Islet precursor cell (in vitro differentiated cells): ENCODE measurements at regions not wholly inside any gene's neighbourhood (a gene's known extent, or its start where the extent isn't known, plus 50 kb on each side); places are given as distances from the start of the nearest gene placed in this dataset.

Source experiments
- DNase-seq: peaks from one replicate; pipeline ENCODE4 v3.0.0-alpha.2; 2018

DNA sequence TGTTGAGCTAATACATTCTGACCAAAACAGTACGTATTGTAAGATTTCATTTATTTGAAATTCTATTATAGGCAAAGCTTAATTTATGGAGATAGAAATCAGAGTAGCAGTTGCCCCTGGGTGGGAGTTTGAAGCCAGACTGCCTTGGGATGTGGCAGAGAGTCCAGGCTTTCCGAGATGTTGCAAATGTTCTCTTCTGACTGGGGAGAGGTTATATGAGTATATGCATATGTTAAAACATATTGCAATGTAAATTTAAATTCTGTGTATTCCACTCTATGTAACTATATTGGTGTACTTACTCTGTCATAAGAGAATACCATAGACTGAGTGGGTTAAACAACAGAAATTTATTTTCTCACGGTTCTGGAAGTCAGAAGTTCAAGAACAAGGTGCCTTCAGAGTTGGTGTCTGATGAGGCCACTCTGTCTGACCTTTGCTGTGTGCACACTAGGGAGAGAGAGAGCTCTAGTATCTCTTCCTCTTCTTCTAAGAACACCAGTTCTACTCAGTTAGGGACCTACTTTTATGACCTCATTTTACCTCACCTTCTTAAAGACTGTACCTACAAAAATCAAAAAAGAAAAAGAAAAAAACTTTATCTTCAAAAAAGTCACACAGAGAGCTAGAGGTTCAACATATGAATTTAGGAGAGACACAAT, 299.3 kb upstream of the HS3ST1 start:
- DNase-seq: no peak

DNA sequence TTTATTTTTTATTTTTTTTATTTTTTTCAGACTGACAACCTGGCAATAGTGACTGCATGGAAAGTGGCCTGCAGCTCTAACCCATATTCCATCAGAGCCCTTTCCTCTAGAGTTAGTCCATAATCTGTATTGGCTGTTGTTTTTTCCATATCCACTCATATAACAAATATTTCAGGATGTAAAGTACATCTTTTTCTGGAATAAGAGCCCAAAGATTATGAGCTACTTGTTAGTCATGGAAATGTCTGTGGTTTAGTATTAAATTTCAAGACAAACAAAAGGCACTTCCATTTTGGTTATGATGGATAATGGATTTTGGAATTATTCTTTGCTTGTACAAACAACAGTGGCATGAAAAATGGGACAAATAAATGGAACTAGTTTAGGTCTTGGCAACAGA, 296.0 kb upstream of the HS3ST1 start:
- DNase-seq: no peak

GRCh38 chr4:11722223-11722622, 293.5 kb upstream of the HS3ST1 start:
- no peak for DNase-seq

GRCh38 chr4:11720292-11720691, 291.6 kb upstream of the HS3ST1 start:
- no peak for DNase-seq

GRCh38 chr4:11719879-11720278, 291.2 kb upstream of the HS3ST1 start:
- DNase-seq: no peak

DNA sequence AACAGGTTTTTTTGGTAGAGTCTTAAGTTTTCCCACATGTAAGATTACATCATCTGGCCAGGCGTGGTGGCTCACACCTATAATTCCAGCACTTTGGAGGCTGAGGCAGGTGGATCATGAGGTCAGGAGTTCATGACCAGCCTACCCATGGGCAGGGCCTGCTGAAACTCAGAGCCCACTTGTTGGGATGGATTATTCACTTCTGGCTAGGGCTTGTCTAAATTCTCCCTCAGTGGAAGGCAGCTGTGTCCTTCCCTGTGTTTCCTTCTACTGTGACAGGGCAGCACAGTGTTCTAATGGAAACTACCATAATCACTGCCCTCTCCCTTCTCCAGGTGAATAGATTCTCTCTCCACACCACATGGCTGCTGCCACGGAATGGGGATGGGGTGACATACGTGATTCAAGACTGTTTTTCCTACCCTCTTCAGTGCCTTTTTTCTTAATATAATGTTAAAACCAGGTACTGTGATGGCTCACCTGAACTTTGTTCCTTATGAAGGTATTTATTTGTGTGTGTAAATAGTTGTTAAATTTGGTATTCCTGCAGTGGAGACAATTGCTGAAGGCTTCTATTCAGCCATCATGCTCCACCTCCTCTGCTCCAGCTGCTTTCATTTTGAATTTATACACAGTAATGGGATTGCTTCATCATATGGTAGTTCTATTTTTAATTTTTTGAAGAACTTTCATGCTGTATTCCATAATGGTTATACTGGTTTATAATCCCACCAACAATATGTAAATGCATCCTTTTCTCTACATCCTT, 287.2 kb upstream of the HS3ST1 start:
- DNase-seq: no peak

- no peak for DNase-seq
Measured at GRCh38 chr4:11710453-11711093, 281.9 kb upstream of the HS3ST1 start.

GRCh38 chr4:11704186-11704830, 275.6 kb upstream of the HS3ST1 start:
- DNase-seq: no peak

DNA sequence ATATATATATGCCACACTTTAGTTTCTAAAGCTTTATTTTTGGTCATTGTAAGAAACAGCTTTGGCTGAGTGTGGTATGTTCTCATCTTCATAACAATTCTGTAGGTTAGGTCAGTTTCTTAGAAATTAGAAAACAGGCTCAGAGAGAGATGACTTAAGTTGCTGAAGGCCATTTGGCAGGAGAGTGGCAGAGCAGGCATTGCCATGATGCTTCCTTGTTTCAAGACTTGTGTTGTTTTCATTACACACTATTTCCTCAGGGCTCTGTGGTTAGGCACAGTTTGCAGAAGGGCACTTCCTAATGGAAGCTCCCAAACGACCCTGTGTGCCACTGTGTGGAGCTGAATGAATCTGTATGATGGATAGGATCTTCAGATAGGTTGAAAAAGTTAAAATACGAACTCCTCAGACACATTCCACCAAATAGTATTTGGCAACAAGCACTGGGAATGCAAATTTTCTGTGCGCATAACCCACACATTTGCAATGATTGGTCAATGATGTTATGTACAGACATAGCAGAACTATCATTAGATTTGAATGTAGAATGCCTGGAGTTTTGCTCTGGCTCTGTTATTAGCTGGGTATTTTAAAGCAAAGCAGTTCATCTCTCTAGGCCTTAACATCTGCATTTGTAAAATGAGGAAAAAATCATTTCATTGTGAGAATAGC, 274.3 kb upstream of the HS3ST1 start:
- no peak for DNase-seq

- no peak for DNase-seq
Measured at GRCh38 chr4:11701966-11702725, 273.5 kb upstream of the HS3ST1 start.

DNA sequence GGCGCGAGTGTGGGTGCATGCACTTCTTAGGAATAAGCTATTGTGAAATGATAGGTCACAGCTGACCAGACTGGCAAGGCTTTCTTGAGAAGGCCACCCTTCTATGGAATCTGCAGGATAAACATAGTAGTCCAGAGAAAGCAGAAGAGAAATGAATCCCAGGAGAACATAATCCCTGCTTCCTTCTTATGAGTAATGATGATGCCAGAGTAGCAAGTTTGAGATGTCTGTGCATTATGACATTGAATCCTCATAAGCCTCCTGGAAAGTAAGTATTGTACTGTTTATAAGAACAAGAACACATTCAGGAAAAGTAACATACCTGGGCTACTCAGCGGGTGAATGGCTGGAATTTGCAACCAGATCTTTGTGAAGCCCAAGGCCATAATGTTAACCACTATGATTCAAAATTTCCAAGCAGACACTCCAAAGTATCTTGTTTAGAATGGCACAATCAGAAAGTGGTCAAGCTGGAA, 272.1 kb upstream of the HS3ST1 start:
- DNase-seq: no peak

GRCh38 chr4:11698846-11699590, 270.3 kb upstream of the HS3ST1 start:
- no peak for DNase-seq

GRCh38 chr4:11698033-11698432, 269.3 kb upstream of the HS3ST1 start:
- no peak for DNase-seq

GRCh38 chr4:11693693-11694092, 265.0 kb upstream of the HS3ST1 start:
- no peak for DNase-seq

DNA sequence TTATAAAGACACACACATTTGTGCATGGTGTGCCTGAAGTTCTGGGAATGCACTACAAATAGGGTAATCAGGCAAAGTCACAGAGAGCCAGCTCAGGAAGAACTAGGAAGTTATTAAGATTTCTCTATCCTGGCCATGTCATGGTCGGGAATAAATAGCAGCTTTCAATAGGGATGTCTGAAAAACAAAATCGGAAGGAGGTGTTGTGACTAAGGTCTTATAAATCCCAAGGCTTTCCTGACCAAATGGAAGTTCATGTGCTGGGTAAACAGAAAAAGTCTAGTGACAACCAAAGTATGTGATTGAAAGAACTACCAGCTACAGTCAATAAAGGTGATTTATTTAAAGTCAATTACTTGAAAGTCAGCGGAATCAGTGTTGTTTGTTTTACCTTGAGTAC, 262.5 kb upstream of the HS3ST1 start:
- no peak for DNase-seq

GRCh38 chr4:11687727-11688126, 259.0 kb upstream of the HS3ST1 start:
- no peak for DNase-seq

DNA sequence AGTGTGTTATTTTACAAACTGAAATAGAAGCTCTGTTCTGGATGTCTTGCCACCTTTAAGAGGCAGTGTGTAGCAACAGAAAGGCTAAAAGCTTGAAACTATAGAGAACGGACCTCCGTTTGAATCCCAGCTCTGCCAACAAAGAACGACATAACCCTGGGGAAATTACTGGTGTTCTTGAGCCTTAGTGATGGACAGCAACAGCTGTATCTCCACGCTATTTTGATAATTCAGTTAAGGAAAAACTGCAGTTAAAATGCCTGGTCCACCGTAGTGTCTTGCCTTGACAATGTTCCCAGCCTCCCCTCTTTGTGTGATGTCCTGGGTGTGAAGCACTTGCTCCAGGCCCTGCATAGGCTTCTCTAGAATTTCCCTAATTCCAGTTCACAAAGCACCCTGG, 256.8 kb upstream of the HS3ST1 start:
- no peak for DNase-seq

GRCh38 chr4:11675051-11675800, 246.5 kb upstream of the HS3ST1 start:
- DNase-seq: no peak

- no peak for DNase-seq
Measured at GRCh38 chr4:11670304-11670703, 241.6 kb upstream of the HS3ST1 start.

DNA sequence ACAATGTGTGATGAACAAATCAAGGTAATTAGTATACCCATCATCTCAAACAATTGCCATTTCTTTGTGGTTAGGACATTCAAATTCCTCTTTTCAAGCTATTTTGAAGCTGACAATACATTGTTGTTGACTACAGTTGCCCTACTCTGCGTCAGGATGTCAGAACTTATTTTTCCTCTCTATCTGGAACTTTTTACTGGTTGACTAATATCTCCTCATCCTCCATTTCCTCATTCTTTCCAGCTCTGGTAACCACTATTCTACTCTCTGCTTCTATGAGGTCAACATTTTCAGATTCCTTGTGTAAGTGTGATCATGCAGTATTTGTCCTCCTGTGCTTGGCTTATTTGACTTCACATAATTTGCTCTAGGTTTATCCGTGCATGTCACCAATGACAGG, 240.5 kb upstream of the HS3ST1 start:
- no peak for DNase-seq

DNA sequence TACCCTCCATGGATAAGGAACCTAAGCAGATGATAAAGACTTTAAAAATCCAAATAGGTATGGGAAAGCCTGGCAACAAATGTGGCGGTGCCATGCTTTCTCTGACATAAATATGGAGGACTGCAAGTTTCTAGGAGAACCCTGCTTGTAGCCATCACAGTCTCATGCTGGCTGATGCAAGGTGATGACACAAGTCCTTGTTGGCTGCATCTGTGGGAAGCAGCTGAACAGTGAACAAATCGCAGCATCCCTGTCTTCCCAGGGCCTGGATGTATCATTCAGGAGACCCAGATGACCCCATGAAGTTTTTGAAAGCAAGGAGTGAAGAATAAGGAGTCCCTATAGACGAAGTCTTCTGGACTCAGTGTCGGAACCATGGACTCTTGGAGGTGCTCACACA, 234.4 kb upstream of the HS3ST1 start:
- DNase-seq: no peak
